ENCODE measurements at regions not wholly inside any gene's neighbourhood (a gene's known extent, or its start where the extent isn't known, plus 50 kb on each side); places are given as distances from the start of the nearest gene placed in this dataset.

GRCh38 chr11:112745973-112746372 is 215.2 kb upstream of the NCAM1 start:
- DNase-seq (ENCODE audit: low read depth, low spot score): no peak

- no peak for DNase-seq (ENCODE audit: low read depth, low spot score)
Observed at GRCh38 chr11:112748252-112748651, 213.0 kb upstream of the NCAM1 start.

- no peak for DNase-seq (ENCODE audit: low read depth, low spot score)
Observed at GRCh38 chr11:112748713-112749543, 212.3 kb upstream of the NCAM1 start.

- DNase-seq (ENCODE audit: low read depth, low spot score): no peak
Observed at GRCh38 chr11:112751329-112751728, 209.9 kb upstream of the NCAM1 start.

DNA sequence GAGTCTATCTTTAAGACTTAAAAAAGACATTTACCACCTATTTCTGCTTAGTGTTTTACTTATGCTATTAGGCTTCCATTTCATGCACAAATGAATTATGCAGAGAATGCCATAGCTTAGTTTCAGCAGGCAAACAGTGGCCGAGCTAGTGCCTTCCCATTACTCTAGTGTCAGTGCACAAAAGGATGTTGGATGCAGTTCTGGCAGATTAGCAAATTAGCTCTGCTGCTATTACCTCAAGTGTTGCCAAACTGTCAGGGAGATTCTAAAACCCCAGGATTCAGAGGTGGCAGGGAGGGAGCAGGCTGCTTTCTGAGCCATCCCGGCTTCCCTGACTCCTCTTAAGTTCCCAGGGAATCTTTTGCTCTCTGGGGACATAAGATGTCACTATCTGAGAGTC is 209.4 kb upstream of the NCAM1 start:
- no peak for DNase-seq (ENCODE audit: low read depth, low spot score)

DNA sequence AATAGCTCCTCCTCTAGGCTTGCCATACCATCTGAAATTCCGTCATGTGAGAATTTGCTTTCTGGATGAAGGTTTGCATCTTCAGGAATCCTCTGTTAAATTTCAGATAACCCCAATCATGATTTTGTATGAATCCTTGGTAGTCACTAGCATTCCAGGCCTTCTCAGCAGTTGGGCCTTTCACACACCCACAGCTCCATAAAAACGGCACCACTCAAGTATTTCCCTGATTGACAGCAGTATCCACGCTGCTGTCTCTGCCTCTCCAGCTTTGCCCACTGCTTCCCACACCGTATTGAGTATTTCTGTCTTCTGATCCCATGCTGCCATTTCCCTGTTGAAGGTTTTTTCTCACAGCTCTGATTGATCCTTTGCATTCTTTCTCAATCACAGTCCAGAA is 208.7 kb upstream of the NCAM1 start:
- DNase-seq (ENCODE audit: low read depth, low spot score): no peak

DNA sequence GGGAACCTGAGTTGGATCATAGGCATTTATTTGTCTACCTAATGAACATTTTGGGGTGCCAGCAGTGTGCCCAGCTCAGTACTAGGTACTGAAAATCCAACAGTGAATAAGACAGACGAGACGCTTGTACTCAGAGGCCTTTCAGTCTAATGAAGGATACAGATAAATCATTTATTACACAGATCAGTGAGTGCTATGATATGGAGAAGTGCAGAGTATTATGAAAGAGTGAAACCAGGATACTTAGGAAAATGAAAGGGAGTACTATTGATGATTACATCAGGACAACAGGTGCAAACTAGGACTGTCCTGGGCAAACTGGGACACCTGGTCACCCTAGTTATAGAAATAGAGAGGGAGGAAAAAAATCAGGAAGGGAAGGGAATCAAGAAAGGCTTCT is 207.5 kb upstream of the NCAM1 start:
- no peak for DNase-seq (ENCODE audit: low read depth, low spot score)

DNA sequence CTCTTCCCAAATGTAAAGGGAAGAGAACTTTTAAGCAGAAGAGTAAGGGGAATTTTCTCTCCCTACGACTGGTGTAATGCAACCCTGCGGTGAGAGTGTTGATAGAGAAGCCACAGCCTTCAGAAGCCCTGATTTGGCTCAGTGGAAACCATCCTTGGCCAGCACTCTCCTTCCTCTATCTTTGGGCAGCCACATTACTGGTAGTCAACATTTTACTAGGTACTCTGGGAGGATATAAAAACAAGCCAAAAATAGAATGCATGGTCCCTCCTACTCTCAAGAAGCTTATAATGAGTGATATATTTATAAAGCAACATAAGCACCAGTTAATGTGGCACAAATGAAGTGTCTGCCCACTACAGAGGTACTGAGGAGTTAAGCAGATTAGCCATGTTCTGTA is 201.8 kb upstream of the NCAM1 start:
- DNase-seq (ENCODE audit: low read depth, low spot score): no peak

GRCh38 chr11:112760396-112761059 is 200.7 kb upstream of the NCAM1 start:
- DNase-seq (ENCODE audit: low read depth, low spot score): no peak

DNA sequence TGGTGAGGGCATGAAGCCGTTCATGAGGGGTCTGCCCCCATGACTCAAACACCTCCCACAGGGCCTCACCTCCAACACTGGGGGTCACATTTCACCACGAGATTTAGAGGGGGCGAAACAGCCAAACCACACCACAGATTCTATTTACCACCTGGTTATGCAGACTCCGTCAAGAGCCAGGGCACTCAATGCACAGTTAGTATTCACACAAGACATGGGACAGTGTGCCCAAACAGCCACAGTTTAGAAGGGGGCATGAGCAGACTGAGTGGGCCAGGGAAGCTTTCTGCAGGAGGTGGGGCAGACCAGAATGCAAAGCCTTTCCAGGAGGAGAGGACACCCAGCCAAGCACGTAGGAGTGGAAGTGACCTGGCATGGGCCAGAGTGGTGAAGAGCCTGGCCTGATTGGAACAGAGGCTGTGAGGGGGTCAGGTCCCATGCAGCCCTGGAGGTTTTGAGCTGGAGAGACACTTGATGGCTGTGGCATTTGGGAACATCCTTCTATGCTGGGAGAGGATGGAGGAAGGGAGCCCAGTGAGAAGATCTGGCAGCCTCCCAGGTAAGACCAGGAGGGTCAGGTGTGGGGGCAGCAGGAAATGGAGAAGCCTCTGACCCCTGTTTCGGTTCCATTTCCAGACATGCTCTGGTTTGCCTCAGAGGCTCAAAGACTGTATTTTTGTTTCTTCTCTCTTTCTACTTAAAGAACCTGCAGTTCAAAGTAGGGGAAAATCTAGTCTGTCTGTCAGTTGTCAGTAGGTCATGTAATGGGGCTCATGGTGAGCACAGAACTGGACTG is 199.1 kb upstream of the NCAM1 start:
- no peak for DNase-seq (ENCODE audit: low read depth, low spot score)

DNA sequence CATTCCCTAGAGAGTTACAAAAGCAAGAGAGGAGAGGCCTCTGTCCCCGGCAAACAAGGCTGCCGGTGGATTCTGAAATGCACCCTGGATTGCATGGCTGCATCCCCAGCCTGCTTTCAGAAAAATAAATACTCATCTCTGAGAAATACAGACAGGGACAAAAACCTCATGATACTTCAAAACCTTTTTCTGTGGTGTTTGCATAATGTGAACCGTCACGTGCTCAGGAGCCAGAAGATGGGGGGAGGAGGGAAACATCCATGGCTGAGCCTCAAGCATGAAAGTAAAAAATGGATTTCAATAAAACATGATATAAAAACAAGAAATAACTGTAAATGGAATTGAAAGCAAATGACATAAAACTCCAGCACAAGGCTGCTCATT is 198.5 kb upstream of the NCAM1 start:
- DNase-seq (ENCODE audit: low read depth, low spot score): no peak

DNA sequence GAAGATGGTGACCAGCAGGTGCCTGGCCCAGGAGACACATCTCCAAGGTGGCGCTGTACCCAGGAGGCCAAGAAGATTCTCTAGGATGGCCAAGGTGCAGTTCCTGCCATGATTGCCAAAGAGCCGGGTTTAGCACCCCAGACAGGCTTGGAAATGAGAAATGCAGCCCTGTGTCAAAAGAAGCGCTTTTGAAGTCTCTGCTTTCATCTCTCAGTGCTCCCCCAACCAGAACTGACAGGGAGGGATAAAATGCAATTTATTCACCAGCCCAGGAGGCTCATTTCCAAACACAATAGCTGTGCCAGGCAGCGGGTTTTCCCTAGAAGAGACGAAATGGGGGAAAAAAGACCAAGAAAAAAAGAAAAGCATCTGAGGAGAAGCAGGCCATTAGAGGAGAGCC is 195.9 kb upstream of the NCAM1 start:
- no peak for DNase-seq (ENCODE audit: low read depth, low spot score)

- DNase-seq (ENCODE audit: low read depth, low spot score): no peak
Observed at GRCh38 chr11:112769170-112769569, 192.1 kb upstream of the NCAM1 start.

GRCh38 chr11:112769584-112769983 is 191.6 kb upstream of the NCAM1 start:
- peak; percentile 67 for DNase-seq (ENCODE audit: low read depth, low spot score)

DNA sequence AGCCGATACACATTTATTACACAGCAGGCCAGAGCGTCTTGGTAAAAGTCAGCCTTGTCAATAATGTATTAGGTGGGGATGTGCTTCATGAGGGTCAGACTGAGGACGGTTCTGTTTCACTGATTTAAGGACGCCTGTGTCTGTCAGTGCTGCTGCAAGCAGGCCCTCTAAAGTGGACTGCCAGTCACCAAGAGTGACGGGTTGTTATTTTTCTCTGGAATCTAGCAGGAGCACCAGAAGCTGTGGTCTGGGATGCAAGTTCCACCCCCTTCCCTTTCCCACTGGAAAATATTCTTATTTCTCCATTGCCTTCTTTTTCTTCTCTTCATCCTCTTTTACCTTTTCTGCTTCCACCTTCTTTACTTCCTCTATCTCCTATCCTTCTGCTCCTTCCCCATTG is 191.2 kb upstream of the NCAM1 start:
- DNase-seq (ENCODE audit: low read depth, low spot score): no peak

DNA sequence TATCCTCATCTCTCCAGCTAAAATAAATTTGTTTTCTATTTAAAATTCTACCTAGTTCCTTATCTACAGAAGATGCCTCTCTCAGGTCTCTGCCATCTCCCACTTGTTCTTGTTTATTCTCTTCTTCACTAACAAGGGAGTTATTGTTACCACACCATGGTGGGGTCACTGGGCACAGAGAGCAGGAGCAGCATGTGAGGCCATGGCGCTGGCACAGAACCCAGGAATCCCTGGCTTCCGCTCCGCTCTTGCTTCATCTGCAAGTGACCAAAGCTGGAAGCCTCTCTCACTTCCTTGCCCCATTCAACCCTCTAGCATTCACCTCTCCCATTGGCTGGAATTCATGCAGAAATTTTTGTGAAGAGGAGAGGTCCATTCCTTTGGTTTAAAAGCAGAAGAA is 190.7 kb upstream of the NCAM1 start:
- no peak for DNase-seq (ENCODE audit: low read depth, low spot score)

GRCh38 chr11:112771851-112772250 is 189.4 kb upstream of the NCAM1 start:
- no peak for DNase-seq (ENCODE audit: low read depth, low spot score)

DNA sequence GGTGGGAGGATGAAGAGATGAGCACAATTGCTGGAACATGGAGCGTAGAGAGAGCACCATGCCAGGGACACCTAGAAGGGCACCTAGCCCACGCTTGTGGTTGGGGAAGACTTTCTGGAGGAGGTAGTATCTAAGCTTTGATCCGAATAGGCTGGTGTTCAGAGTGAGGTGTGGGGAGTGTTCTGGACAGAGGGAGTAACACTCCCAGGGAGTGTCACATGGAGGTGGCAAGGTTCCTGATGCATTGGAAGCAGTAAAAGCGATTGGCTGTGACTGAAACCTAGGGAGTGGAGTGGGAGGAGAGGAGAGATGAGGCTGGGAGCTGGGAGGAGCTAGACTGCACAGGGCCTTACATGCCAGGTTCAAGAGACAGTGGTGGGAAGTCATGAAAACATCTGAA is 188.0 kb upstream of the NCAM1 start:
- no peak for DNase-seq (ENCODE audit: low read depth, low spot score)

DNA sequence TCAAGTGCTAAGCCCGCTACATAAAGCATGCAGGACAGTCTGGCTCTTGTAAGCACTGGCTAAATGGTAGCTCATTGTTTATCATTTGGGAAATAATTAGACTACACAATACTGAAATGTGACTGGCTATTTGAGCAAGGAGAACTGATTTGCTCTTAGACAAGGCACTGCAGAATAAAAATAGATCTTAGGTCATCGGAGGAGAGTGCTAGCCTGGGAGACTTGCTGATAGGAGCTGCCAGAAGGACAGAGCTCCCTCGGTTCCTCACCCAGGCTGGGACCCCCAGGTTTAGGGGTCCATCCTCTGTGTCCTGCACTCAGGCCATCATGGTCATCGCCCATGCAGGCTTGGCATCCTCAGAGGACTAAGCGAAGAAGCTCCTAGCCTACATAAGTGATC is 184.4 kb upstream of the NCAM1 start:
- DNase-seq (ENCODE audit: low read depth, low spot score): no peak

- DNase-seq (ENCODE audit: low read depth, low spot score): no peak
Observed at GRCh38 chr11:112777283-112777751, 183.9 kb upstream of the NCAM1 start.

- DNase-seq (ENCODE audit: low read depth, low spot score): no peak
Observed at GRCh38 chr11:112778091-112778876, 182.9 kb upstream of the NCAM1 start.

DNA sequence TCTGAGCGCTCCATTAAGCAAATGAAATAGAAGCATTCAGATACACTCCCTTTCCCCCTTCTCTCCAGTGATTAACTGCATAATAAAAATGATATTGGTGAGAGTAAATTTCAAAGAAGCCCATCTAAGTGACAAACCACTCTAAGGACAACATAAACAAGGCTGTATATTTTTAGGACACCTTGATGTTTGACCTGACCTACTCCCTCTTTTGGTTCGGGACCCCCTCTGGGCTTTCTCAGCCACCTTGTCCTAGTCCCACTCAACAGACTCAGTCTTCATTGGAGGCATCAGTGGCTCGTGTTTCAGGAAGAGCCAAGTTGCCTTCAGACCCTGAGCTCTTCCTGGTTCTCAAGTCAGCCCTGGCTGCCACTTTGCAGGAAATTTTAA is 182.3 kb upstream of the NCAM1 start:
- DNase-seq (ENCODE audit: low read depth, low spot score): no peak
